NCI-H82 treated with DMSO at 0.1 percent for 48 hours (cell line): ENCODE measurements at regions not wholly inside any gene's neighbourhood (a gene's known extent, or its start where the extent isn't known, plus 50 kb on each side); places are given as distances from the start of the nearest gene placed in this dataset.

Experiments
- DNase-seq: peaks from one replicate; lab custom pipeline; 2025; ENCODE audit not compliant: unreplicated experiment; lab: John Stamatoyannopoulos, UW

DNA sequence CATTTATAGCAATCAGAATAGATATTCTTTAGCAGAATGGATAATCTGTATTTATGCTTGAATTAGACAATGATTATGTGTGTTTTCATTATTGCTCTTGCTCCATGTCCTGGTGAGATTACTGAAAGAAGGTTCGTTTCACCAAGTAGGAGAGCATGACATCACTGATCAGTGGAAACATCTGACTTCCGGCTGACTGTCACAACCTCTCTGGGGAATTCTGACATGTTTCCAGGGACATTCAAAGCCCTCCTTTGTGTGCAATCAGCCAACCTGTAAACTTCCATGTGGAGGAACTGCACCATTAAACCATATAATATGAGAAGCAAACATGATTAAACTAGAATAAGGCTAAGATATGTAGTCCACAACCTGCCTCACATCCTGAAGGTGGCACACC lies 424.8 kb upstream of the ADGRL4 start:
- DNase-seq, result no peak

DNA sequence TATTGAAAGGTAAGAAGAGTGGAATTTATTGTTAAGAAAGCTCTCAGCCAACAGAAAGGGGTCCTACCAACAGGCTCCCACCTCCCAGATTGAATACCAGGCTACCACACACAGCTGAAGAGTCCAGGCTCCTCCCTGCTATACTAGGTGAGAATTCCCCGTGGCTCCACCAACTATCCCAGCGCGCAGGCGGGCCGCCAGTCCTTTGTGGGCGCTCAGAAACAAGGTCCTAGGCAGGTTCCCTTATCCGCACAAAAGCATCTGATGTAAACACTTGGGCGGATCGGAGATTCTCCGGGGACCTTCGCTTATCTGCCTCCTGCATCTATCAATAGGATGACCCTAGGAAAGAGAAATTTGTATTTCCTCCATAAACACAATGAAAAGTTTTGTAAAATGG lies 423.9 kb upstream of the ADGRL4 start:
- DNase-seq, result no peak

DNA sequence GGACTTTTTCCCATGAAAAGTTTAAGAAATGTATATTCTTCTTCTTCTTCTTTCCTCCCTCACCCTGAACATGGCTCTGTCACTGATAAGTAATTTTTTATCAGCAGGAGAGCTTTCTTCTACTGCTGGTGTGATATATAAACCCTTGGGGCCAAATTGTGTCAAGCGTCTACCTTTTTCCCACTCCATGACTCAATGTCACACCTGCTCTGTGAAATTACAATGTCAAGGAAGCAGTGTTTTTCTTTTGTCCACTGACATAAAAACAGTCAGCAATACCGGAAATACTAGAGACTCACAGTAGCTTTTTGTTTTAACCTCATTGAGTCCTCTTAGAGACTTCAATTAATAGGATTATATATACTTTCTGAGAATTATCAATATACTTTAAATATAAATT lies 416.2 kb upstream of the ADGRL4 start:
- no peak for DNase-seq

- DNase-seq, result no peak
Measured at GRCh38 chr1:79398501-79398900, 392.0 kb upstream of the ADGRL4 start.

- DNase-seq, result no peak
Measured at GRCh38 chr1:79396901-79397300, 390.4 kb upstream of the ADGRL4 start.

GRCh38 chr1:79388694-79389361 lies 382.3 kb upstream of the ADGRL4 start:
- DNase-seq, result no peak

GRCh38 chr1:79386730-79387129 lies 380.2 kb upstream of the ADGRL4 start:
- DNase-seq, result no peak

DNA sequence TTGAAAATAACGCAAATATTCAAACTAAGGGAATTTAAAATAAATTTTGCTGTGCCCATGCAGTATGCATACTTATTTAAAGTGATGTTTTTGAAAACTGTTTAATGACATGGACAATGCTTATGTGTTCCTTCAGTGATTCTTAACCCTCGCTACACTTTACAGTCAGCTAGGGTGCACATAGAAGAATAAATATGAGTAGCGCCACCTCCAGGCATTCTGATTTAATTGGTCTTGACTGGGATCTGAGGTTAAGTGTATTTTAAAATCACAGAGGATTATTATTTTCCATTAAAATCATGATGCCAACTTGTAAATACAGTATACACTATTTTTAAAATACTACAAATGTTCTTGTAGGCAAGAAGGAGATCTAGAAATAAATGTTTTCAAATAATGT lies 373.5 kb upstream of the ADGRL4 start:
- no peak for DNase-seq

DNA sequence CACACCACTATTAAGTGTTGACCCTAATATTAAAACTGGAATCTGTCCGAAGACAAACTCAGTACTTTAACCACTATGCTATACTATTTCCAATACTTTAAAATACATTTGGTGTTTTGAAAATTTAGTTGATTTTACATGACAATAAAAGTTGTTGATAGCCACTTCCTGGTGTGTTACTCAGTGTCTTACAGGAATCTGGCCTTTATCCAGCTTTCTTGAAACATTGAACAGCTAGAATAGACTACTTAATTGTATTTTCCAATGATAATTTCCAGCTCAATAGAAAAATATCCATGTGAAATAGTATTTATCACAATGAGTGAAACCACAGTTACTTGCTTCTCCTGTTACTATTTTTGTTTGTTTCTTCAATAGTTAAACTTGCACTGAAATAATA lies 369.6 kb upstream of the ADGRL4 start:
- DNase-seq, result no peak

GRCh38 chr1:79375352-79375751 lies 368.8 kb upstream of the ADGRL4 start:
- peak; percentile 45 for DNase-seq

GRCh38 chr1:79374397-79374796 lies 367.9 kb upstream of the ADGRL4 start:
- DNase-seq, result no peak

GRCh38 chr1:79373481-79374125 lies 367.1 kb upstream of the ADGRL4 start:
- DNase-seq, result no peak

- no peak for DNase-seq
Measured at GRCh38 chr1:79371802-79372201, 365.3 kb upstream of the ADGRL4 start.

DNA sequence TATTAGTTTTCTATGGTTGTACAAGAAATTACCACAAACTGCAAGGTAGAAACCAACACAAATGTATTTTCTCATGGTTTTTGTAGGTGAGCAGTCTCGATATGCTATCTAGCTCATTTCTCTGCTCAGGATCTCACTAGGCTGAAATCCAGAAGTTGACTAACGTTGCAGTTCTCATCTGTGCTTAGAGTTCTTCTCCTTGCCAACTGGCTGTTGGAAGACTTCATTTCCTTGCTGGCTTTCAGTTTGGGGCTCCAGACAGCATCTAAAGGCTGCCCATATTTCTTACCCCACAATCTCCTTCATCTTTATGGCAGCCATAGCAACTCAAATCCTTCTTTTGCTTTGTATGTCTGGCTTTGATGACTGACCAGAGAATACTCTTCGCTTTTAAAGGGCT lies 362.6 kb upstream of the ADGRL4 start:
- DNase-seq, result no peak

DNA sequence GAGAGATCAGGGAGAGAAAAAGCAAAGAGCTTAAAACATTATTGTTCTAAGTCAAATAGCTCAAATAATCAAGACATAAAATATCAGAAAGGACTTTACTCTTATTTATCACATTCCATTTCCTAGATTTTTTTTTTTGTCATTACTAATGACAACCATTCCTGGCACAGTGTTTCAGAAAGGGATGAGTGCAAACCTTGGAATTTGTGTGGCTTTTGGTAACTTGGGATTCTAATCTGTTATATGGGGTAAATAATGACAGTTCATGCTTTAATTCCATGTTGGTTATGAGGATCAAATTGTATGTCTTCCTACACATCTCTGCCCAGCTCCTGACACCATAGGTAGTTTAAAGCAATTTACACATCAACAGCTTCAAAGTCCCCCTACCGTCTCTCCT lies 358.4 kb upstream of the ADGRL4 start:
- DNase-seq, result no peak

DNA sequence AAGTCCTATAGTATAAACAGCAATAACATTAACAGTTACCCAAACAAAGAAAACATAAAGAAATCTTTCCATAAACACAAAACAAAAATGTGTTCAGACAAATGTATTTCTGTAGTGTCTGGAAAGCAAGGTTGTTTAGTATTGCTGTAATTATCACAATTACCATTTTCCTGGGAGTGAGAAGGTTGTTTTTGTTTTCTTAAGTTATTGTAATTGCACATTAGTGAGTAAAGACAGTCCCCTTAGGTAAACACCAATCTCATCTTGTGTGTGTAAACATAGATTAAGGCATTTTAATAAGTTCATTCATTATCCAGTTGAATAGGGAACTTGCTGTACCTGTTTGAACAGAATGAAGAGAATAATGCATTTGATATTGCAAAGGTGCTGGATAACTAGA lies 356.9 kb upstream of the ADGRL4 start:
- DNase-seq, result no peak

DNA sequence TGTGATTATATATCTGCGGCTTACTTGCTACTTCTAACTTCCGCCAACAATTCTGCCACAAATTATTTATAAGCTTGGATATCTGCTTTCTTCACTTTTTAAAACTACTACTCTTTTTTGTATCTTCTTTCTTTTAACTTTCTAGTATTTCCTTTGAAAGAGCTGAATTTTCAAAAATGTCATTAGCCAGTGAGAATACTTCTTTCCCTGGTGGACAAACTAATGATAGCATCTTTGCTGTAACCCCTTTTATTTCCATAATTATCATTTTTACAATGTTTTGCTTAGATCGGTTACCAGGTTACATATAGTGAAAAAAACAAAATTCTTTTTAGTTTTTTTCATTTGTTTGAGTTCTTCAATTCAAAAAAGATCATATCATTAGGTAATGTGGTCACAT lies 355.9 kb upstream of the ADGRL4 start:
- DNase-seq, result no peak

- no peak for DNase-seq
Measured at GRCh38 chr1:79355090-79355489, 348.6 kb upstream of the ADGRL4 start.

- peak; percentile 19 for DNase-seq
Measured at GRCh38 chr1:79353224-79353623, 346.7 kb upstream of the ADGRL4 start.

GRCh38 chr1:79326875-79327274 lies 320.3 kb upstream of the ADGRL4 start:
- DNase-seq, result no peak

GRCh38 chr1:79325705-79326104 lies 319.2 kb upstream of the ADGRL4 start:
- no peak for DNase-seq

DNA sequence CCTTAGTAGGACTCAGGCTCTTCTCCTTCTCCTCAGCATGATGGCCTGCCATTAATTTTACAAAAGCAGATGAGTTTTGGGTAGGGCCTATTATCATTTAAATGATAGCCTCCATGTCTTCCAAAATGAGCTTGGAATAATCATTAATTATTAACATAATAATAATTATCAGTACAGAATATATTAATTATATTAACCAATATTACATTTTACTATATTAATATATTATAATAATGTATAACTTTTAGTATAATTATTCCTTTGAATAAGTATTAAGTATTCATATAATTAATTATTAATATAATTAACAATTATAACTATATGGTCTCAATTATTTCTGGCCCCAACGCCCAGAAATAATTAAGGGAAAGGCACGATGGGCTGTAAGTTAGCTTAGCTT lies 318.6 kb upstream of the ADGRL4 start:
- DNase-seq, result no peak
